SK-N-SH treated with all-trans-retinoic acid at 6 μM for 48 hours (cell line): ENCODE measurements at regions not wholly inside any gene's neighbourhood (a gene's known extent, or its start where the extent isn't known, plus 50 kb on each side); places are given as distances from the start of the nearest gene placed in this dataset.

Source experiments
- ARNTL ChIP-seq: fragments of 450-650 bp; formaldehyde crosslinking; IDR thresholded peaks from 2 replicates; pipeline ENCODE4 v1.5.0; 2020; ENCODE audit warnings: low read depth, mild to moderate bottlenecking, moderate library complexity, borderline replicate concordance
- PATZ1 ChIP-seq: fragments of 250-450 bp; sonication (Bioruptor Pico); IDR thresholded peaks from 2 replicates; pipeline ENCODE4 v1.8.0; 2020; ENCODE audit warnings: mild to moderate bottlenecking, moderate library complexity, borderline replicate concordance
- PPARA ChIP-seq: fragments of 250-450 bp; sonication (Bioruptor Pico); IDR thresholded peaks from 2 replicates; pipeline ENCODE4 v1.5.0; 2020; ENCODE audit warnings: mild to moderate bottlenecking, borderline replicate concordance
- ZFP30 ChIP-seq: fragments of 450-650 bp; formaldehyde crosslinking; IDR thresholded peaks from 2 replicates; pipeline ENCODE4 v1.5.0; 2022; ENCODE audit warnings: mild to moderate bottlenecking, moderate library complexity
- ZNF565 ChIP-seq: fragments of 450-650 bp; formaldehyde crosslinking; conservative IDR thresholded peaks from 2 replicates; pipeline ENCODE4 v1.5.0; 2020; ENCODE audit warnings: low read depth, mild to moderate bottlenecking, moderate library complexity
- ZNF70 ChIP-seq: fragments of 450-650 bp; formaldehyde crosslinking; IDR thresholded peaks from 2 replicates; pipeline ENCODE4 v1.5.0; 2020; ENCODE audit warnings: mild to moderate bottlenecking, moderate library complexity

GRCh38 chr2:788227-789032 is 111.2 kb upstream of the TMEM18 start:
- TF ChIP-seq ZNF565 (CRISPR knock-in tag) = no peak
- TF ChIP-seq ZFP30 (CRISPR knock-in tag) = no peak
- no peak for TF ChIP-seq PATZ1 (CRISPR knock-in tag)
- TF ChIP-seq ARNTL (CRISPR knock-in tag) = no peak
- TF ChIP-seq ZNF70 = no peak
- no peak for TF ChIP-seq PPARA (CRISPR knock-in tag)
